ENCODE measurements at regions not wholly inside any gene's neighbourhood (a gene's known extent, or its start where the extent isn't known, plus 50 kb on each side); places are given as distances from the start of the nearest gene placed in this dataset.
"Not testable (repeated sequence)": the region's sequence is repeated elsewhere in the genome, so short reads cannot be mapped to it uniquely, and the experiment has no call there.

- Histone ChIP-seq H3K9me2 (replicated peaks; ENCODE audit: low read length) (no peaks in the 10 kb centered on the region), H2AFZ (ENCODE audit: low read length) (no peak overlapping the region), H3K36me3 (ENCODE audit: low read depth, low read length) (no peaks in the 10 kb centered on the region), H3K79me2 (ENCODE audit: low read length) (no peaks in the 10 kb centered on the region), H3K27me3 (ENCODE audit: low read length) (no peaks in the 10 kb centered on the region), H3K9me3 (ENCODE audit: low read length) (no peaks in the 10 kb centered on the region), H3F3A (ENCODE audit: low read length, unreplicated experiment) (no peaks in the 10 kb centered on the region), H3K4me2 (ENCODE audit: low read length) (no peak overlapping the region), H4K20me1 (ENCODE audit: low read length) (no peaks in the 10 kb centered on the region), H3K27ac (ENCODE audit: low read length) (no peak overlapping the region), H3K4me1 (ENCODE audit: insufficient read depth, low read length) (peaks cover 20% of the 10 kb centered on the region), H3K4me3 (ENCODE audit: low read length) (no peak overlapping the region), H3K9ac (ENCODE audit: low read length) (no peak overlapping the region)
- BruUV-seq (replicated peaks), result no TSS peak
- TF ChIP-seq CTCF (conservative IDR thresholded peaks at IDR 0.05; ENCODE audit: low read depth, low read length) (no peak), EZH2phosphoT487 (IDR thresholded peaks at IDR 0.05; ENCODE audit: borderline replicate concordance, low read length) (no peak), EZH2 (IDR thresholded peaks at IDR 0.05; ENCODE audit: low read length, unreplicated experiment) (no peak)
- DNase-seq, result no peak
- ChIA-PET POLR2A (ENCODE audit: unreplicated experiment) (no interaction called here), CTCF (interaction anchor here (0.6 kb wide), 2 partner anchors 192 to 1385 kb away, joined by 3 to 5 read pairs; no protein-coding TSS in a partner anchor)
- intact Hi-C loops (cut with micrococcal nuclease), result loop anchor here (5.0 kb wide), 1 partner anchor 373 kb away; the partner anchor contains the start of gene RAP2C
- no peak for ATAC-seq
These were observed 179.1 kb upstream of the STK26 start for GRCh38 chrX:131843987-131844386.

GRCh38 chrX:131845201-131845600 is 177.9 kb upstream of the STK26 start:
- Histone ChIP-seq H3K9me2 (replicated peaks; ENCODE audit: low read length) (no peaks in the 10 kb centered on the region), H3K27ac (ENCODE audit: low read length) (peak overlapping the region; percentile 62), H3K9me3 (ENCODE audit: low read length) (no peaks in the 10 kb centered on the region), H3F3A (ENCODE audit: low read length, unreplicated experiment) (no peaks in the 10 kb centered on the region), H3K4me2 (ENCODE audit: low read length) (peak overlapping the region; percentile 26), H4K20me1 (ENCODE audit: low read length) (no peaks in the 10 kb centered on the region), H2AFZ (ENCODE audit: low read length) (no peak overlapping the region), H3K27me3 (ENCODE audit: low read length) (no peaks in the 10 kb centered on the region), H3K4me3 (ENCODE audit: low read length) (no peak overlapping the region), H3K9ac (ENCODE audit: low read length) (peak overlapping the region; percentile 15; the same call in 1 of the 2 replicates), H3K79me2 (ENCODE audit: low read length) (no peaks in the 10 kb centered on the region), H3K36me3 (ENCODE audit: low read depth, low read length) (no peaks in the 10 kb centered on the region), H3K4me1 (ENCODE audit: insufficient read depth, low read length) (peaks cover 20% of the 10 kb centered on the region)
- intact Hi-C loops (cut with micrococcal nuclease), result no loop called here
- ChIA-PET CTCF (interaction anchor here (0.6 to 1.1 kb wide), 5 partner anchors 9 to 257 kb away, joined by 3 to 7 read pairs (median 3); no protein-coding TSS in a partner anchor), POLR2A (ENCODE audit: unreplicated experiment) (interaction anchor here (0.5 to 0.7 kb wide), 2 partner anchors 185 to 1818 kb away, joined by 3 read pairs; no protein-coding TSS in a partner anchor)
- TF ChIP-seq EZH2 (IDR thresholded peaks at IDR 0.05; ENCODE audit: low read length, unreplicated experiment) (no peak), EZH2phosphoT487 (IDR thresholded peaks at IDR 0.05; ENCODE audit: borderline replicate concordance, low read length) (no peak), CTCF (conservative IDR thresholded peaks at IDR 0.05; ENCODE audit: low read depth, low read length) (no peak)
- no TSS peak for BruUV-seq (replicated peaks)
- ATAC-seq (peak; percentile 74), DNase-seq (peak; percentile 62)

GRCh38 chrX:131845771-131846170 is 177.3 kb upstream of the STK26 start:
- TF ChIP-seq EZH2phosphoT487 (IDR thresholded peaks at IDR 0.05; ENCODE audit: borderline replicate concordance, low read length) (no peak), CTCF (conservative IDR thresholded peaks at IDR 0.05; ENCODE audit: low read depth, low read length) (no peak), EZH2 (IDR thresholded peaks at IDR 0.05; ENCODE audit: low read length, unreplicated experiment) (no peak)
- ChIA-PET POLR2A (ENCODE audit: unreplicated experiment) (no interaction called here), CTCF (interaction anchor here (1.1 kb wide), 1 partner anchor 99 kb away, joined by 3 read pairs; no protein-coding TSS in a partner anchor)
- Histone ChIP-seq H3K4me2 (ENCODE audit: low read length) (peak overlapping the region; percentile 26), H3K79me2 (ENCODE audit: low read length) (no peaks in the 10 kb centered on the region), H3K9me3 (ENCODE audit: low read length) (no peaks in the 10 kb centered on the region), H4K20me1 (ENCODE audit: low read length) (no peaks in the 10 kb centered on the region), H3K4me1 (ENCODE audit: insufficient read depth, low read length) (peaks cover 20% of the 10 kb centered on the region), H2AFZ (ENCODE audit: low read length) (no peak overlapping the region), H3K4me3 (ENCODE audit: low read length) (no peak overlapping the region), H3K36me3 (ENCODE audit: low read depth, low read length) (no peaks in the 10 kb centered on the region), H3F3A (ENCODE audit: low read length, unreplicated experiment) (no peaks in the 10 kb centered on the region), H3K9me2 (replicated peaks; ENCODE audit: low read length) (no peaks in the 10 kb centered on the region), H3K9ac (ENCODE audit: low read length) (0 out of 2 replicates have a peak overlapping the region, but pooled peaks have one; percentile 3), H3K27ac (ENCODE audit: low read length) (peak overlapping the region; percentile 54), H3K27me3 (ENCODE audit: low read length) (no peaks in the 10 kb centered on the region)
- BruUV-seq (replicated peaks), result no TSS peak
- intact Hi-C loops (cut with micrococcal nuclease), result no loop called here
- ATAC-seq (no peak), DNase-seq (no peak)

GRCh38 chrX:131850964-131851363 is 172.1 kb upstream of the STK26 start:
- H2AFZ ChIP-seq (ENCODE audit: low read length); H3K9me2 ChIP-seq (replicated peaks; ENCODE audit: low read length); H3K36me3 ChIP-seq (ENCODE audit: low read depth, low read length); ATAC-seq; H3F3A ChIP-seq (ENCODE audit: low read length, unreplicated experiment); H3K9ac ChIP-seq (ENCODE audit: low read length); H3K27ac ChIP-seq (ENCODE audit: low read length); H3K27me3 ChIP-seq (ENCODE audit: low read length); DNase-seq; CTCF ChIA-PET; H4K20me1 ChIP-seq (ENCODE audit: low read length); POLR2A ChIA-PET (ENCODE audit: unreplicated experiment); H3K4me3 ChIP-seq (ENCODE audit: low read length); H3K4me2 ChIP-seq (ENCODE audit: low read length); H3K9me3 ChIP-seq (ENCODE audit: low read length); H3K79me2 ChIP-seq (ENCODE audit: low read length); BruUV-seq (replicated peaks); H3K4me1 ChIP-seq (ENCODE audit: insufficient read depth, low read length): not testable (repeated sequence)
- intact Hi-C loops (cut with micrococcal nuclease), result loop anchor here (5.0 kb wide), 1 partner anchor 171 kb away; the partner anchor contains the start of gene STK26
